ENCODE measurements at regions not wholly inside any gene's neighbourhood (a gene's known extent, or its start where the extent isn't known, plus 50 kb on each side); places are given as distances from the start of the nearest gene placed in this dataset.
"Not testable (repeated sequence)": the region's sequence is repeated elsewhere in the genome, so short reads cannot be mapped to it uniquely, and the experiment has no call there.

DNA sequence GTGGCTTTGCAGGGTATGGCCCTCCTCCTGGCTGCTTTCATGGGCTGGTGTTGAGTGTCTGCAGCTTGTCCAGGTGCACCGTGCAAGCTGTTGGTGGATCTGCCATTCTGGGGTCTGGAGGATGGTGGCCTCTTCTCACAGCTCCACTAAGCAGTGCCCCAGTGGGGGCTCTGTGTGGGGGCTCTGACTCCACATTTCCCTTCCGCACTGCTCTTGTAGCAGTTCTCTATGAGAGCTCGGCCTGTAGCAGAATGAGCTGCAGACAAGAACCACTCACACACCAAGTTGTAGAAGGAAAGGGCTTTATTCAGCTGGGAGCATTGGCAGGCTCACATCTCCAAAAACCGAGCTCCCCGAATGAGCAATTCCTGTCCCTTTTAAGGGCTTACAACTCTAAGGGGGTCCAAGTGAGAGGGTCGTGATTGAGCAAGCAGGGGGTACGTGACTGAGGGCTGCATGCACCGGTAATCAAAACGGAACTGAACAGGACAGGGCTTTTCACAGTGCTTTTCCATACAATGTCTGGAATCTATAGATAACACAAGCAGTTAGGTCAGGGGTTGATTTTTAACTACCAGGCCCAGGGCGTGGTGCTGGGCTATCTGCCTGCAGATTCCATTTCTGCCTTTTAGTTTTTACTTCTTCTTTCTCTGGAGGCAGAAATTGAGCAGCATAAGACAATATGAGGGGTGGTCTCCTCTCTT, 169.4 kb downstream of the MAIP1 start:
- TF ChIP-seq, protein P1, sequence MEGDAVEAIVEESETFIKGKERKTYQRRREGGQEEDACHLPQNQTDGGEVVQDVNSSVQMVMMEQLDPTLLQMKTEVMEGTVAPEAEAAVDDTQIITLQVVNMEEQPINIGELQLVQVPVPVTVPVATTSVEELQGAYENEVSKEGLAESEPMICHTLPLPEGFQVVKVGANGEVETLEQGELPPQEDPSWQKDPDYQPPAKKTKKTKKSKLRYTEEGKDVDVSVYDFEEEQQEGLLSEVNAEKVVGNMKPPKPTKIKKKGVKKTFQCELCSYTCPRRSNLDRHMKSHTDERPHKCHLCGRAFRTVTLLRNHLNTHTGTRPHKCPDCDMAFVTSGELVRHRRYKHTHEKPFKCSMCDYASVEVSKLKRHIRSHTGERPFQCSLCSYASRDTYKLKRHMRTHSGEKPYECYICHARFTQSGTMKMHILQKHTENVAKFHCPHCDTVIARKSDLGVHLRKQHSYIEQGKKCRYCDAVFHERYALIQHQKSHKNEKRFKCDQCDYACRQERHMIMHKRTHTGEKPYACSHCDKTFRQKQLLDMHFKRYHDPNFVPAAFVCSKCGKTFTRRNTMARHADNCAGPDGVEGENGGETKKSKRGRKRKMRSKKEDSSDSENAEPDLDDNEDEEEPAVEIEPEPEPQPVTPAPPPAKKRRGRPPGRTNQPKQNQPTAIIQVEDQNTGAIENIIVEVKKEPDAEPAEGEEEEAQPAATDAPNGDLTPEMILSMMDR (IDR thresholded peaks at IDR 0.05; ENCODE audit: insufficient read depth, low read depth, low read length): not testable (repeated sequence)
- not testable (repeated sequence) for TF ChIP-seq EZH2 (IDR thresholded peaks at IDR 0.05; ENCODE audit: insufficient read depth, low read length)

Data from astrocyte (in vitro differentiated cells and primary cell).